ENCODE measurements at regions not wholly inside any gene's neighbourhood (a gene's known extent, or its start where the extent isn't known, plus 50 kb on each side); places are given as distances from the start of the nearest gene placed in this dataset.

DNA sequence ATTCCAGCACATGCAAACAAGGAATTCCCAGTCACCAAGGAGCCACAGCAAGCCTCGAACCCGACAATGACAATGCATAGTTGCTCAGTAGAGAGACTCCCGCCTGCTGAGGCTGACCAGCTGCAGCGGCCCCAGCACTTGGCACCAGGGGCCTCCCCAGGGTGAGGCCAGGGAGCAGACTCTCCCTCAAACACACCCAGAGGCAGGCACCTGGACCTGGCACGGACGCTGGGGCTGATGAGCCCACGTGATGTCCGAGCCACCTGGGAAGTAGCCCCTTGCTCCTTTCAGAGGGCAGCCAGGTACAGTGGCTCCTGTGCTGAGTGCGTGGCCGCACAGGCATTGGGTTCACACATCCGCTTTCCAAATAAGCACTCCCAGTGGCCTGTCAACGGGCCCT is 315.9 kb upstream of the TGFBR2 start:
- TF ChIP-seq, protein P1, sequence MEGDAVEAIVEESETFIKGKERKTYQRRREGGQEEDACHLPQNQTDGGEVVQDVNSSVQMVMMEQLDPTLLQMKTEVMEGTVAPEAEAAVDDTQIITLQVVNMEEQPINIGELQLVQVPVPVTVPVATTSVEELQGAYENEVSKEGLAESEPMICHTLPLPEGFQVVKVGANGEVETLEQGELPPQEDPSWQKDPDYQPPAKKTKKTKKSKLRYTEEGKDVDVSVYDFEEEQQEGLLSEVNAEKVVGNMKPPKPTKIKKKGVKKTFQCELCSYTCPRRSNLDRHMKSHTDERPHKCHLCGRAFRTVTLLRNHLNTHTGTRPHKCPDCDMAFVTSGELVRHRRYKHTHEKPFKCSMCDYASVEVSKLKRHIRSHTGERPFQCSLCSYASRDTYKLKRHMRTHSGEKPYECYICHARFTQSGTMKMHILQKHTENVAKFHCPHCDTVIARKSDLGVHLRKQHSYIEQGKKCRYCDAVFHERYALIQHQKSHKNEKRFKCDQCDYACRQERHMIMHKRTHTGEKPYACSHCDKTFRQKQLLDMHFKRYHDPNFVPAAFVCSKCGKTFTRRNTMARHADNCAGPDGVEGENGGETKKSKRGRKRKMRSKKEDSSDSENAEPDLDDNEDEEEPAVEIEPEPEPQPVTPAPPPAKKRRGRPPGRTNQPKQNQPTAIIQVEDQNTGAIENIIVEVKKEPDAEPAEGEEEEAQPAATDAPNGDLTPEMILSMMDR (IDR thresholded peaks at IDR 0.05; ENCODE audit: poor library complexity, severe bottlenecking): no peak
- no peak for TF ChIP-seq EZH2 (IDR thresholded peaks at IDR 0.05; ENCODE audit: borderline replicate concordance, insufficient read depth, low read length, poor library complexity, severe bottlenecking)
- TF ChIP-seq SMC3 (conservative IDR thresholded peaks at IDR 0.05; ENCODE audit: poor library complexity): no peak
- TF ChIP-seq EP300 (conservative IDR thresholded peaks at IDR 0.05; ENCODE audit: poor library complexity, severe bottlenecking): no peak
- no peak for TF ChIP-seq POLR2AphosphoS5 (IDR thresholded peaks at IDR 0.05)

Measured in neural cell (in vitro differentiated cells).